Astrocyte (in vitro differentiated cells and primary cell): ENCODE measurements at regions not wholly inside any gene's neighbourhood (a gene's known extent, or its start where the extent isn't known, plus 50 kb on each side); places are given as distances from the start of the nearest gene placed in this dataset.

Experiments
- EZH2 ChIP-seq: IDR thresholded peaks from 2 replicates; pipeline ENCODE4 v1.6.1; 2012; ENCODE audit warnings: mild to moderate bottlenecking, low read length, inconsistent platforms; ENCODE audit not compliant: insufficient read depth
- TF ChIP-seq, protein P1 (sequence below): IDR thresholded peaks from 2 replicates; pipeline ENCODE4 v1.5.1; 2011; ENCODE audit warnings: low read depth, mild to moderate bottlenecking, inconsistent platforms, low read length, moderate library complexity; ENCODE audit not compliant: insufficient read depth

- TF ChIP-seq, protein P1, sequence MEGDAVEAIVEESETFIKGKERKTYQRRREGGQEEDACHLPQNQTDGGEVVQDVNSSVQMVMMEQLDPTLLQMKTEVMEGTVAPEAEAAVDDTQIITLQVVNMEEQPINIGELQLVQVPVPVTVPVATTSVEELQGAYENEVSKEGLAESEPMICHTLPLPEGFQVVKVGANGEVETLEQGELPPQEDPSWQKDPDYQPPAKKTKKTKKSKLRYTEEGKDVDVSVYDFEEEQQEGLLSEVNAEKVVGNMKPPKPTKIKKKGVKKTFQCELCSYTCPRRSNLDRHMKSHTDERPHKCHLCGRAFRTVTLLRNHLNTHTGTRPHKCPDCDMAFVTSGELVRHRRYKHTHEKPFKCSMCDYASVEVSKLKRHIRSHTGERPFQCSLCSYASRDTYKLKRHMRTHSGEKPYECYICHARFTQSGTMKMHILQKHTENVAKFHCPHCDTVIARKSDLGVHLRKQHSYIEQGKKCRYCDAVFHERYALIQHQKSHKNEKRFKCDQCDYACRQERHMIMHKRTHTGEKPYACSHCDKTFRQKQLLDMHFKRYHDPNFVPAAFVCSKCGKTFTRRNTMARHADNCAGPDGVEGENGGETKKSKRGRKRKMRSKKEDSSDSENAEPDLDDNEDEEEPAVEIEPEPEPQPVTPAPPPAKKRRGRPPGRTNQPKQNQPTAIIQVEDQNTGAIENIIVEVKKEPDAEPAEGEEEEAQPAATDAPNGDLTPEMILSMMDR: no peak
- TF ChIP-seq EZH2: no peak
Measured at GRCh38 chr10:108039821-108040584, 875.5 kb upstream of the SORCS1 start.
